HepG2 (cell line): ENCODE measurements at regions not wholly inside any gene's neighbourhood (a gene's known extent, or its start where the extent isn't known, plus 50 kb on each side); places are given as distances from the start of the nearest gene placed in this dataset. TPM values are rescaled to one million over a fixed set of nuclear protein-coding genes. Genes with fewer than 3 reads are reported as not detected.

Experiments
- ATAC-seq: fragments of 200-7000 bp; cut with Tn5 transposase; 3 replicates; pipeline ENCODE4 v1.9.1; 2020; ENCODE audit warnings: mild to moderate bottlenecking, moderate library complexity
- BruUV-seq: library from RNA; stranded (reverse); fragments of 400-500 nt; replicated peaks from 2 replicates; lab custom pipeline; 2021; lab: Mats Ljungman, UMichigan
- CTCF ChIA-PET: fragments of 300-600 bp; formaldehyde crosslinking; extraction: SDS; loops from one replicate; lab custom pipeline; 2021; ENCODE audit warnings: low total read pairs, inconsistent platforms, low intra/inter-chr PET ratio; lab: Yijun Ruan, JAX
- POLR2A ChIA-PET: fragments of 350-600 bp; sonication (Branson Sonifier 250); formaldehyde crosslinking; loops from one replicate; lab custom pipeline; 2020; ENCODE audit warnings: antibody characterized with exemption, inconsistent platforms; lab: Yijun Ruan, JAX
- DNase-seq: peaks from one replicate; pipeline ENCODE4 v3.0.0-alpha.2; 2015; ENCODE audit warnings: low spot score
- FAIRE-seq: peaks from 3 replicates; lab custom pipeline; 2011; peaks lifted over from hg19 to GRCh38; lab: Jason Lieb, UNC
- H2AFZ ChIP-seq: one replicate; pipeline ENCODE4 v1.6.1; 2011; ENCODE audit warnings: low read length, inconsistent platforms
- H3K27ac ChIP-seq: fragments of 300-600 bp; 3 replicates; pipeline ENCODE4 v1.8.0; 2011; ENCODE audit warnings: mixed run types, mild to moderate bottlenecking, mixed read lengths, low read length, inconsistent platforms; ENCODE audit not compliant: insufficient read depth; ENCODE audit errors: extremely low read length
- H3K27me3 ChIP-seq, 2 experiments: fragments of 200-600 bp in 1 of 2; 2 replicates in 1 of 2; 3 replicates in 1 of 2; pipeline versions ENCODE4 v1.6.0 to v1.8.0; 2011; ENCODE audit warnings: low read length in 2 of 2, mild to moderate bottlenecking in 2 of 2, moderate library complexity in 2 of 2, inconsistent platforms in 1 of 2; ENCODE audit not compliant: insufficient read depth in 2 of 2, control insufficient read depth in 1 of 2
- H3K36me3 ChIP-seq, 2 experiments: fragments of 200-600 bp in 1 of 2; replicated peaks in 1 of 2; 2 replicates in 1 of 2; 3 replicates in 1 of 2; pipeline versions ENCODE4 v1.5.1 to v1.8.0; 2011; ENCODE audit warnings: low read length in 2 of 2, inconsistent platforms in 1 of 2; ENCODE audit not compliant: insufficient read depth in 2 of 2, control insufficient read depth in 1 of 2
- H3K4me1 ChIP-seq: 2 replicates; pipeline ENCODE4 v1.5.1; 2012; ENCODE audit warnings: low read length, inconsistent platforms; ENCODE audit not compliant: insufficient read depth
- H3K4me2 ChIP-seq: 2 replicates; pipeline ENCODE4 v1.6.0; 2011; ENCODE audit warnings: low read depth, low read length, inconsistent platforms
- H3K4me3 ChIP-seq, 3 experiments: fragments of 200-600 bp in 1 of 3; sonication (generic), shearing (Covaris generic) in 1 of 3; replicated peaks in 1 of 3; 2 replicates each; pipeline ENCODE4 v1.5.1; 2011 to 2016; ENCODE audit warnings: low read length in 3 of 3, inconsistent platforms in 2 of 3, low read depth in 2 of 3, mild to moderate bottlenecking in 2 of 3, control low read depth in 1 of 3, mixed read lengths in 1 of 3; ENCODE audit not compliant: insufficient read depth in 1 of 3
- H3K79me2 ChIP-seq: one replicate; pipeline ENCODE4 v1.6.1; 2011; ENCODE audit warnings: low read length, inconsistent platforms; ENCODE audit not compliant: insufficient read depth
- H3K9ac ChIP-seq: 2 replicates; pipeline ENCODE4 v1.6.0; 2011; ENCODE audit warnings: mild to moderate bottlenecking, low read depth, low read length, inconsistent platforms; ENCODE audit not compliant: insufficient read depth
- H3K9me3 ChIP-seq: 2 replicates; pipeline ENCODE4 v1.5.1; 2012; ENCODE audit warnings: mild to moderate bottlenecking, low read length
- H4K20me1 ChIP-seq: 2 replicates; pipeline ENCODE4 v1.6.0; 2011; ENCODE audit warnings: inconsistent platforms, mild to moderate bottlenecking, low read length, moderate library complexity; ENCODE audit not compliant: insufficient read depth
- CEBPB ChIP-seq: IDR thresholded peaks from 2 replicates; pipeline ENCODE4 v1.6.1; 2011; ENCODE audit warnings: low read depth, low read length, improper control_type of control experiment, borderline replicate concordance
- MAX ChIP-seq: IDR thresholded peaks from 2 replicates; pipeline ENCODE4 v1.6.1; 2012; ENCODE audit warnings: inconsistent platforms
- ZNF331 ChIP-seq: sonication (generic); formaldehyde crosslinking; IDR thresholded peaks from 2 replicates; pipeline ENCODE4 v1.4.0; 2020; ENCODE audit warnings: missing genetic modification reagents
- WGBS: methylation state at CpG from one replicate; pipeline ENCODE4 v1.1.6; 2017; ENCODE audit warnings: low lambda C conversion rate; 5-methylcytosine and 5-hydroxymethylcytosine counted together
- in situ Hi-C: cut with HindIII; loops from 2 replicates; pipeline ENCODE4 v1.10.0; 2017; ENCODE audit warnings: low pct_unique_long_range_greater_than_20kb; ENCODE audit not compliant: extremely low pct_ligation_motif_present
- intact Hi-C: fragments of 100-400 bp; cut with micrococcal nuclease; formaldehyde crosslinking; loops from one replicate; pipeline ENCODE4 v1.10.0; 2022; ENCODE audit not compliant: unreplicated experiment
- microRNA-seq: library from miRNA; unstranded; fragments of <30 nt; microRNA quantifications from one replicate; pipeline ENCODE4, GENCODE V29; 2020
- small RNA-seq, 3 experiments: library from RNA; depleted of rRNA; stranded (forward); fragments of <200 nt; gene quantifications; one replicate each; pipeline ENCODE3, GENCODE V24; 2012; ENCODE audit warnings: low read depth in 2 of 3, low replicate concordance in 1 of 3; ENCODE audit not compliant: insufficient read length in 3 of 3, insufficient read depth in 2 of 3

DNA sequence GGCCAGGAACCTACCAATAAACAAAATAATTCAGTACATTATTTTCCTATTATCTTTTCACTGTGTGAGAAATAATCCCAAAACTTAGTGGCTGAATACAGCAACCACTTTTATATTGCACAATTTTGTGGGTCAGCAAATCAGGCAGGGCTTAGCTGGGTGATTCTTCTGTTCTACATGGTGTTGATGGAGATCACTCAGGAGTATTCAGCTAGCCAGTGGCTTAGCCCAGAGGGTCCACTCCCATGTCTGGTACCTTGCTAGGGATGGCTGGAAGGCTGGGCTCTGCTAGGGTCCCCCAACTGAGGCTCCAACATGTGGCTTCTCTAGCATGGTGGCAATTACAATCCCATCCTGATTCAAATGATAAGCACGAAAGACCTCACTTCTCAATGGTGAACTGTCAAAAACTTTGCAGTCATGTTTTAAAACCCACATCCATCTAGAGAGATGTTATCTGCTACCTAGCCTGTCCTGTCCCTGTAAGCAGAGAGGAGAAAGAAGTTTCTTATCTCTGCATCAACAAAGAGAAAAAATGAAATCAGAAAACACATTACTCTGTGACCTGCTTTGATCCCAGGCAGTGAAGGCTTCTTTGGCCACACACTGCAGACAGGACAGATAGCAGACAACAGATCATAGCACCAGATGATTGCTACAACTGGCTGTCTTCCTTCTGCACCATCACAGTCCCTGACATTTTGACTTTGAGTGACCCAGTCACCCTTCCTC is 51.0 kb upstream of the MYL2 start:
- H3K9ac ChIP-seq, result no peak overlapping the region
- WGBS, result no CpG with 5 or more reads among the region's 1 CpG
- H3K36me3 ChIP-seq, result no peaks in the 10 kb centered on the region
- BruUV-seq, result no TSS peak
- no peak overlapping the region for H3K4me2 ChIP-seq
- TF ChIP-seq MAX, result no peak
- peak; percentile 83 for TF ChIP-seq ZNF331 (CRISPR knock-in tag)
- TF ChIP-seq CEBPB, result peak; percentile 16; the same call in 1 of the 2 replicates
- H4K20me1 ChIP-seq, result no peaks in the 10 kb centered on the region
- intact Hi-C loops, result no loop called here
- no peak for FAIRE-seq
- H3K27me3 ChIP-seq, result peaks cover 3 to 11% of the 10 kb centered on the region in 2 experiments; a peak in 4 of 5 replicates
- H3K4me1 ChIP-seq, result no peaks in the 10 kb centered on the region
- no peak overlapping the region for H3K4me3 ChIP-seq
- no peaks in the 10 kb centered on the region for H3K9me3 ChIP-seq
- H3K79me2 ChIP-seq, result no peaks in the 10 kb centered on the region
- DNase-seq, result no peak
- CTCF ChIA-PET, result no interaction called here
- in situ Hi-C loops, result no loop called here
- POLR2A ChIA-PET, result no interaction called here
- no peak for ATAC-seq
- no peak overlapping the region for H2AFZ ChIP-seq
- no peak overlapping the region for H3K27ac ChIP-seq

Small RNA genes lying in the stretch of these regions (microRNA-seq; reads per million reads assigned to microRNA genes)
- gene MIR6760, result not detected

Small RNA genes lying in the stretch of these regions (small RNA-seq; reads per million reads assigned to genes)
- 0 reads per million in 3 experiments for gene MIR6760
